NCI-H2107 treated with DMSO at 0.1 percent for 48 hours (cell line): ENCODE measurements at regions not wholly inside any gene's neighbourhood (a gene's known extent, or its start where the extent isn't known, plus 50 kb on each side); places are given as distances from the start of the nearest gene placed in this dataset.

Experiments
- DNase-seq: peaks from one replicate; lab custom pipeline; 2025; ENCODE audit not compliant: unreplicated experiment; lab: John Stamatoyannopoulos, UW

- DNase-seq = no peak
Observed at GRCh38 chr5:8048920-8049319, 180.0 kb downstream of the MTRR start.

DNA sequence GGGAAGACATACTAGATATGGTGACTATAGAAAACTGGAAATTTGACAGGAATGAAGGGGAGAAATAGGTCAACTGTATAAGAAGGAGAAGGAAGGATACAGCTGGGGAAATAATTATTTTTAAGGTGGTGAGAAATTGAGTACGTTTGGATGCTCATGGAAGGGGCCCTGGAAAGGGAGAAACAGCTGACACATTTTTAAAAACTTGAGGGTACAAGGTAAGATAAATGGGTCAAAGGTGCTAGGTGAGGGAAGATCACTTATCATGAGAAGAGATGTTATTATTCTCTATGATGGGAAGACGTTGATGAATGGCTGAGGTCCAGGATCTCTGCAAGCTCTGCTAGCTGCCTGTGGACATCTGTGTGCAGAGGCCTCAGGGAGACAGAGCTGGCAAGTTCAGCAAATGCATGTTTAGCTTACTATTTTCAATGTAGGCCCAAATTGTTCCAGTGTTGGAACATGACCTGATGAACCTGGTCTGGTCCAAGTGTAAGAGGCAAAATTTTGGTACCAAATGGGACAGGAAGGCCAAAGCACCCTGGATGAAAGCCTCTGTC is 181.7 kb downstream of the MTRR start:
- DNase-seq = no peak

DNA sequence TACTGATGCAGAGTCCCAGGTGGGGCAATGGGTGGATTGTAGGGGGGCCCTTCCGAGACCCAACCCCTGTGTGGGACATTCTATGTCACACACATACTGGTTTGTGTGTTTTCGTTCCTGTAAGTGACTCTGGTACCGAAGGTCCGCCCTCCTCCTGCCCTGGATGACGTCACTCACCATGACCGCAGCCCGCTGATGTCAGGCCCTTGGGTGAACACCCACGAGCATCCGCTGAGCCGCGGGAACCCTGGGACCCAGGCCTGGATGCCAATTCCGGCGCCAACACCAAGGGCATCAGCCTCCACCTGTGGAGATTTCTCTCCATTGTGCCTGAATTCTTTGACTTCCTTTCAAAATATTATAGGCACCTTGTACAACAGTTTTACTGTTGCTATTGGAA is 184.3 kb downstream of the MTRR start:
- no peak for DNase-seq

DNA sequence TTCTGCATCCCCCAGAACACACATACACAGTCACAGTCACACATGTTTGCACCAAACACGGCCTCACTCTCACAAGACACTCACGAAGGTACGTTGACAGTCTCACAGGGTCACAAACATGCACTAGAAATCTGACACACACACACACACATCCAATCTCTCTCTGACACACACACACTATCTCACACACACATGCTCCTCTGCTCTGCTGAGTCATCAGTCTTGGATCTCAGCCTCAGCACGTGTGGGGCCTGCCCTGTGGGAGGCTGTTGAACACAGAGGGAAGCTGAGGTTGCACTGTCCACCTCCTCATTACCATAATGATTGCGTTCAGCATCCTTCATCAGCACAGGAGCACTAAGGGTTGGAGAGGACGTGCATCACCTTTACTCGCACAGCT is 188.8 kb downstream of the MTRR start:
- DNase-seq = no peak

DNA sequence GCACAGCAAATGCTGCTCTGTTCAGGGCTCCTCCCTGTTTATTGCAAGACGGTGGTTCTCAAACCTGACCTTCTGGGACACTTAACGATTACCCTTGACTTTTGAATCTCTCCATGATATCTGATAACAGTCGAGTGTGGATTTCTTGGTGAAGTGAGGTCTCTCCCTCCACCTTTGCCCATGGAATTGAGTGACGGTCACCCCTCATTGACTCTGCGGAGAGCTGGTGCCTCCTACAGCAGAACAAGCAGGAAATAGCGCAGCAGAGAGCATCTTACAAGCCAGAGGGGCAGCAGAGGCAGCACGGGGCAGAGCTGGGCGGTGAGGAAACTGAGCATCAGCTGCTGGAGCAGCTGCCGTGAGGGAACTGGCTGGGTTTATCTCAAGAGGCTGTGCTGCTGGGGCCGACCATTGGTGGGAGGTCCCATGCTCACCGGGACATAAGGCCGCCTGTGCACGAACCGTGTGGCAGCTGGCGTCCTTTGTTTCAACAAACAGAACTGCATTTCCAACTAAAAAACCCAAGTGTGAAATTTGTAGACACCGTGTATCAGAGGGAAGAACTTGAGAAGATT is 189.8 kb downstream of the MTRR start:
- no peak for DNase-seq

DNA sequence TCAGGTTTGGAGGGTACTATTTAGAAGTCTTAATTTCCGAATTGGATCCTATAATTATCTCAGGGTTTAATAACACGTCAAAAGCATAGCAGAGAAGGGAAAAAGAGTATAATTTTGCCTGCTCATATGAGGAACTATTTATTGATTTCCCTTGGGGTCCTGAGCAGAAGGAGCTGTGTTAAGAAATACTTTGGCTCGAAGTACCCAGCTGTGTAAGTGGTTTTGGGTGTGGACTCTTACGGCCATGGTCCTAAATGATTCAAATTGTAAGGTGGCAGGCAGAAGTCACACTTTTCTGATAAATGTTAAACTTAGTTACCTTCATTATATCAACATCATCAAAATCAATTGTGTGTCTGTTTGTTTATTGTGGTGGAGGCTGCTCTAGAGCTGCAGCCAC is 190.4 kb downstream of the MTRR start:
- no peak for DNase-seq

DNA sequence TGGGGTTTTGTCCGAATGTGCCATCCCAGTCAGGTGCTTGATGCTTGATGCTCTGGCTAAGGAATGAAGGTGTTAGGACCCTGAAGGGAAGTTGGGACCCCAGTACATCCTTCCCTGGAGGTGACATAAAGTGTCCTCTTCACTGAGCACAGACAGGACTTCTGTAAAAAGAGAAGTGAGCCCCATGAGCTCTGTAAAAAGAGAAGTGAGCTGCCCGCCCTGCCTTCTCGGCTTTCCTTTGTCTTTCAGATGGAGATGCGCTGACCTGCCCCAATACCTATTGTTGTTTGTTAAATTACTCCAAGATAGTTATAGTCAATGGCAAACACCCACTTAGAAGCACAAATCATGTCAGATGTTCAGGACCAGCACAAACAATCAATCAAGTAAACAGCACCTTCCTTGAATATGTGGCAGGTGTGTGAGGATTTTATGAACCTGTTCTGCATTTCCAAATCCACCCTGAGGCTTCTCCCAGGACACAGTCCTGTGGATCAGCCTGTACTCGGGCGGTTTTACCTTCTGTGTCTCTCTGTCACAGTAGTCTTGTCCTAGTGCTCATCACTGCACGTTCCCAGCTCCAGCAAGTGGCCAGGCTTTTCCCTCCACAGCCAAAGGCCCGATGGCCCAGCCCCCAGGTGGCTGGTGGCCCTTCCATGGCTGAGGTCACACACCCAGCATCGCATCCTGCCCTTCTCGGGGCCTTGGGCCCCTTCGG is 191.4 kb downstream of the MTRR start:
- no peak for DNase-seq

- DNase-seq = no peak
Observed at GRCh38 chr5:8060953-8061429, 192.0 kb downstream of the MTRR start.

DNA sequence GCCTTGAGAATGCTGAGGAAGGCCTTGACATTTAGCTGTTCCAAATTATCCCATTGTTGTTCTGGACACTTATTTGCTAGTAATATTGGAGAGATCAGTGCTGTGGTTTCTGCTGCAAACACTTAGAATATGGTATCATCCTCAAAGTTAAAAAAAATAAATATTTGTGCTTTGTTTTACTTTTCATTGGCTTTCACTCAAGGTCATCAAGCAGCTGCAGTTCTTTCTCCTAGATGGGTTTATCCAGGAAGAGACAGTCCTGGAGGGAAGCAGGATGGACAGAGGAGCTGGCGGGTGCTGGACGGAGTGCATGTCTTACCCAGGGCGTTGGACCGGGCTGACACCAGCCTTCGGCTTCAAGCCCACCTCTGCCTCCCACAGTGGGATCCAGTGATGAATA is 193.6 kb downstream of the MTRR start:
- DNase-seq = no peak

DNA sequence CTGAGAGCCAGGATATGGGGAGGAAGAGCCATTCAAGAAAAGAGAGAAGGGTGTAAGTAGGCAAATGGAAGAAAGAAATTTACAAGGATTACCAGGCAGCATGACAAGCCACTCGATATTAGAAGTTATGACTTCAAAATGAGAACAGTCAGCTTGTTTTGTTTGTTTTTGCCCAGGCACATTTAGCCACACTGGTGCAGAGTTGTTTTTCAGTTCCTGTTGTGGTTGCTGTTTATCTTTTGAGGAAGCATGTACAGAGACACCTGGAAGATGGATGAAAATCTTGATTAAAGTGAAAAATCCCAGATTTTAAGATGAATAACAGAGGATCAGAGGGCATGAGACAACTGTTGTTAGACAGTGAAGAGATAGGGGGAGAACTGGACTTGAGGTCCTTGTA is 199.1 kb downstream of the MTRR start:
- no peak for DNase-seq

DNA sequence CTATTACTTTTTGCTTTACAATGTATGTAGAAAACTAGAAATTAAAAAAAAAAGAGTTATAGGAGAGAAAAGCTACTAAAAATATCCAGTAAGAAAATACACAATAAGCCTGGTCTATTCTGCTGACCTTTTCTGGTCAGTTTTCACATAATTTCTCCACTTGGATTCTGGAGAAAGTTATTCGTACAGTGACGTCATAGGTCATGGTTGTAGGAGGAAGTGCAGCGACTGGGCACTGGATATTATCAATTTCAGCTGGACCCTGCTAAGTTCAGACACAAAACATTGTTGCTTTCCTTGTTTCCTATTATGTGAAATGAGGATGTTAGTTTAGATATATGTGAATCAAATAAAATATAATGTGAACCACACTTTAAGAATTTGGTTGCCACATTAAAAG is 201.2 kb downstream of the MTRR start:
- DNase-seq = no peak

GRCh38 chr5:8079056-8079455 is 210.1 kb downstream of the MTRR start:
- no peak for DNase-seq

DNA sequence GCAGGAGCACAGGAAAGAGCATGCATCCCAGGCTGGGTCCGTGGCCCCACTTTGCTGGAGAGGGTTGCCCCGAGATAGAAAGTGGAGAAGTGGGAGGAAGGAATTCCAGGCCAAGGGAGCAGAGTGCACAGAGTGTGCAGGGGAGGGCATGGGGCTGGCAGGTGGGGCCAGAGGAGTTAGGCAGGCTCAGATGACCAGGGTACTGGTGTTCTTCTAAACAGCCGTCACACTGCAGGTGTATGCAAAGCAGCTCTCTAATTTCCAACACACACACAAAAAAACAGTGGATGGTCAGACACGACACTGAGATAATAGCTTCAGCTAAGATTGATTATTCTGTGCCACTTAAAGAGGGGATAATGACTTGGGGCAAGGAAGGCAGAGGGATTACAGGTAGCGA is 212.2 kb downstream of the MTRR start:
- DNase-seq = peak; percentile 98

DNA sequence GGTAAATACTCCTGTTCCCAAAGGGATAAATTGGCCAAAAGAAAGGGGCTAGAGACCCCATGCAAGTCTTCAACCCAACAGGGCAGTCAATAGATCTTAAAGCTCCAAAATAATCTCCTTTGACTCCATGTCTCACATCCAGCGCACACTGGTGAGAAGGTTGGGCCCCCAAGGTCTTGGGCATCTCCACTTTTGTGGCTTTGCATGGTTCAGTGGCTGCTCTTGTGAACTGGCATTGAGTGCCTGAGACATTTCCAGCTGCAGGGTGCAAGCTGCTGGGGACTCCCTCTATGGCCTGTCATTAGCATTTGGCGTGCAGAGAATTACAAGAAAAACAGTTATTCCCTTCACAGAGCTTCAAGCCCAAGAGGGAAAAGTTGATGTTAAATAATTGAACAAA is 224.7 kb downstream of the MTRR start:
- no peak for DNase-seq

- no peak for DNase-seq
Observed at GRCh38 chr5:8094304-8094703, 225.4 kb downstream of the MTRR start.

- DNase-seq = no peak
Observed at GRCh38 chr5:8097146-8097545, 228.2 kb downstream of the MTRR start.

DNA sequence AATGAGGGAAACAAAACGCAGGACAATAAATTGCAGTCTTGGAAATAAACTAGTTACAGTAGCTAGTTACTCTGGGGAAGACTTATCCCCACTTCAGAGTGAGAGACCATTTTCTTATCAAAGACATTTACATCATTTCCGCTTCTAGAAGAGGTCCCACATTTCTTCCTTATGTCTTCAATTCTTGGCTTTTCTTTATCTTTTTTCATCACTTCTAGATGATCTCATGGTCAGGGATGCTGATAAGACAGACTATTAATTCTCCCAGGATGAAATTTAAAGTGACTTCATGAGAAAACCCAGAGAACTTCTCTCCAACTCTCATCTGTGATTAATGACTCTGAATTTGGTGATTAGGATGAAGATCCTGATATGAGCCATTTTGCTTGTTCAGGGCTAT is 229.1 kb downstream of the MTRR start:
- DNase-seq = no peak

DNA sequence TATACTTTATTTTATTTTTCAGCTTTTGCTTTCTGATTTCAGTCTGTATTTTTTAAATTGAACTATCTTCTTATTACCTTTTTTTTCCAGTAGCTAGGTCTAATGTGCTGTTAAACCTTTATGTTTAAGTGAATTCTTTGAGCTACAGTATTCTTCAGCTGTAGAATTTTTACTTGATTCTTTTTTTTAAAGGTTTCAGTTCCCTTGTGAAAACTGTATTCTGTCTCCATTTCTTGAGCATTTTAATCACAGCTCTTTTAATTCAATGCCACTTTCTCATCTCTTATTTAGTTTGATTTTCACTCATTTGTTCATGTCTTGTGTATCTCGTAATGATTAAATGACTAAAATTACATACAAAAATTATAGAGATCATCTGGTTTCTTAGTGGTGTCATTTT is 233.8 kb downstream of the MTRR start:
- no peak for DNase-seq

GRCh38 chr5:8114597-8115266 is 245.8 kb downstream of the MTRR start:
- no peak for DNase-seq

- DNase-seq = no peak
Observed at GRCh38 chr5:8123559-8123958, 254.6 kb downstream of the MTRR start.

DNA sequence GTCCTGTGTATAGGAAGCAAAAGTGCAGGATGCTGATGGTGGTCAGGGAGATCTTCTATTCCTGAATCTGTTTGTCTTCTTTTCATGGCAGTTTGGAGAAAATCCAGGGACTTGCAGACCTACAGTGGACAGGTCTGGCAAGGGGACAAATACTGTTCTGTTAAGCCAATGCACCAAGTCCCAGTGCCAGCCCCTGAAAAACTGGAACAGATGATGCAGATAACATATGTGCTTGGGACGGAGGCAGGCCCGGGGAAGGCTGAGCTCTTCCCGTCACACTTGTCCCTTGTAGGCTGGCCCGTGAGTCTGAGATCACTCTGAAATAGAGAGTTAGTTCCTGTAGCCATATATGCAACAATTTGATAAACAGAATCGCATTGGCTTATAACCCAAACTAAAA is 265.7 kb downstream of the MTRR start:
- no peak for DNase-seq

DNA sequence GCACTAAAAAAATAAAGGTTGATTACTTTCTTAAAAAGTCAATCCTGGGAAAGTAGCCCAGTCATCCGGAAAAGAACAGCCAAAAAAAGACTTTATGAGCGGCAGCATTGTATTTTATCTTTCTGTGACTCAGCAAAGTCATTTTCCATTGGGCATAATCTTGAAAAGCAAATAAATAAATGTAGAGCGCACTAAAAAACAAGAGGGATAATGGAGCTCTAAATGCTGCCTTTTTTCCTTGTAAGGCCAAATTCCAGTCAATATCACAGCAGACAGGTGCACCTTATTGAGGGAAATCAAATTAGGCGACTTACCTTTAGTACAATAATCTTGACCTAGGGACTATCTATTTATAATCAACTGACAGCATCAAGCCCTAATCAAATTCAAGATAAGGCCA is 266.8 kb downstream of the MTRR start:
- no peak for DNase-seq
